Kidney (tissue), 13 donors: ENCODE measurements at regions not wholly inside any gene's neighbourhood (a gene's known extent, or its start where the extent isn't known, plus 50 kb on each side); places are given as distances from the start of the nearest gene placed in this dataset.

Source experiments
- DNase-seq, 5 donors: peaks; one replicate each; pipeline ENCODE4 v3.0.0-alpha.2; 2013 to 2020
- FAIRE-seq: peaks from 2 replicates; lab custom pipeline; 2012; peaks lifted over from hg19 to GRCh38; lab: Jason Lieb, UNC
- H3K27ac ChIP-seq, 2 donors: one replicate each; pipeline ENCODE4 v1.7.0; 2013; ENCODE audit warnings: low read depth in 2 of 2, low read length in 2 of 2, inconsistent platforms in 1 of 2
- H3K27me3 ChIP-seq: one replicate; pipeline ENCODE4 v1.7.1; 2013; ENCODE audit warnings: low read length, inconsistent platforms; ENCODE audit not compliant: control insufficient read depth, insufficient read depth
- H3K36me3 ChIP-seq, 3 donors: one replicate each; pipeline versions ENCODE4 v1.7.0 to v1.7.1; 2013; ENCODE audit warnings: low read length in 3 of 3, control low read depth in 1 of 3, inconsistent platforms in 1 of 3; ENCODE audit not compliant: insufficient read depth in 3 of 3, control insufficient read depth in 2 of 3
- H3K4me1 ChIP-seq, 3 donors: one replicate each; pipeline versions ENCODE4 v1.7.0 to v1.7.1; 2013; ENCODE audit warnings: low read length in 3 of 3, inconsistent platforms in 1 of 3, low read depth in 1 of 3; ENCODE audit not compliant: control insufficient read depth in 2 of 3, insufficient read depth in 2 of 3
- H3K4me3 ChIP-seq, 3 donors: one replicate each; pipeline versions ENCODE4 v1.7.0 to v1.8.1; 2013; ENCODE audit warnings: low read length in 3 of 3, control low read depth in 1 of 3, inconsistent platforms in 1 of 3
- H3K9ac ChIP-seq, 3 donors: one replicate each; pipeline versions ENCODE4 v1.7.0 to v1.7.1; 2013; ENCODE audit warnings: low read length in 3 of 3, control low read depth in 1 of 3, inconsistent platforms in 1 of 3
- H3K9me3 ChIP-seq, 3 donors: one replicate each; pipeline versions ENCODE4 v1.7.0 to v1.7.1; 2013; ENCODE audit warnings: low read length in 3 of 3, control low read depth in 1 of 3, inconsistent platforms in 1 of 3; ENCODE audit not compliant: control insufficient read depth in 2 of 3, insufficient read depth in 1 of 3
- intact Hi-C: fragments of 100-400 bp; cut with DNase I; formaldehyde crosslinking; loops from one replicate; pipeline ENCODE4 v1.11.1; 2022
- TF ChIP-seq, protein P1 (sequence below): IDR thresholded peaks from 3 replicates; pipeline ENCODE4 v1.5.1; 2012; ENCODE audit warnings: mild to moderate bottlenecking, moderate library complexity, borderline replicate concordance; ENCODE audit not compliant: insufficient read depth; ENCODE audit errors: extremely low read depth
- donor health status: control.
- donor health status: control.
- donor health status: control.
- donor health status: control.
- donor health status: control.
- donor health status: DM: yes; HTN: yes; CAD: no.
- donor health status: Normal renal cell carcinoma (clear cell type).

DNA sequence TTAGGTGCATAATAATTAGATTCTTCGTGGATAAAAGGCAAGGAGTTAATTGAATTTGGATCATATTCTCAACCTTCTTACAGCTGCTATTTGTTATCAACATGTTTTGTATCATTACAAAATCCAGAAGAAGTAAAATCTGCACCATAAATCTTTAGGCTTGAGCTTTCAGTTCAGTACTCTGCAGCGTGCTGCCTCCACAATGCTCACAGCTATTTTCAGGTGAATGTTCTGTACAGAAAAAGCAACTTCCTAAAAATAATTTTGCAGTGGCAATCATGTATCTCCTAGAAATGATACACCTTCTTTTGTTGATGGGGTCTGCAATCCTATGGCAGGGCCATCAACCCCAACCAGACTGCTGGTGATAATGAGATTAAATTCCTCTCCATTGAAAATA is 220.9 kb upstream of the CTNNB1 start:
- FAIRE-seq = no peak
- no peaks in the 10 kb centered on the region for H3K9me3 ChIP-seq
- no peak overlapping the region for H3K4me3 ChIP-seq
- intact Hi-C loops = no loop called here
- no peaks in the 10 kb centered on the region for H3K27me3 ChIP-seq
- TF ChIP-seq, protein P1, sequence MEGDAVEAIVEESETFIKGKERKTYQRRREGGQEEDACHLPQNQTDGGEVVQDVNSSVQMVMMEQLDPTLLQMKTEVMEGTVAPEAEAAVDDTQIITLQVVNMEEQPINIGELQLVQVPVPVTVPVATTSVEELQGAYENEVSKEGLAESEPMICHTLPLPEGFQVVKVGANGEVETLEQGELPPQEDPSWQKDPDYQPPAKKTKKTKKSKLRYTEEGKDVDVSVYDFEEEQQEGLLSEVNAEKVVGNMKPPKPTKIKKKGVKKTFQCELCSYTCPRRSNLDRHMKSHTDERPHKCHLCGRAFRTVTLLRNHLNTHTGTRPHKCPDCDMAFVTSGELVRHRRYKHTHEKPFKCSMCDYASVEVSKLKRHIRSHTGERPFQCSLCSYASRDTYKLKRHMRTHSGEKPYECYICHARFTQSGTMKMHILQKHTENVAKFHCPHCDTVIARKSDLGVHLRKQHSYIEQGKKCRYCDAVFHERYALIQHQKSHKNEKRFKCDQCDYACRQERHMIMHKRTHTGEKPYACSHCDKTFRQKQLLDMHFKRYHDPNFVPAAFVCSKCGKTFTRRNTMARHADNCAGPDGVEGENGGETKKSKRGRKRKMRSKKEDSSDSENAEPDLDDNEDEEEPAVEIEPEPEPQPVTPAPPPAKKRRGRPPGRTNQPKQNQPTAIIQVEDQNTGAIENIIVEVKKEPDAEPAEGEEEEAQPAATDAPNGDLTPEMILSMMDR = no peak
- H3K36me3 ChIP-seq = no peaks in the 10 kb centered on the region
- no peak overlapping the region for H3K9ac ChIP-seq
- no peak for DNase-seq
- H3K27ac ChIP-seq = no peak overlapping the region
- H3K4me1 ChIP-seq = no peaks in the 10 kb centered on the region

DNA sequence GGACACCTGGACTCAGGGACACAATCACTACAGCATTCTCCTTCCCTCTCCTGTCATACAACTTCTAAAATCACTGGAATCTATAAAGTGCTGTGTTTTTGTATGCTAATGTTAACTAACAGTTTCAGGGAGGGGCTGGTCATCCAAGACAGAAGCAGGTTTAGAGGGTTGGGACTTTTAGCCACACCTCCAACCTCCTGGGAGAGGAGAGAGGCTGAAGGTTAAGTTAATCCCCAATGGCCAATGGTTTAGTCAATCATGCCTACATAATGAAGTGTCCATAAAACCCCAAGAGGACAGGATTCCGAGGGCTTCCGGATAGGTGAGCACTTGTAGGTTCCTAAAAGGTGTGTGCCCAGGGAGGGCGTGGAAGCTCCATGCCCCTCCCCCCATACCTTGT is 219.3 kb upstream of the CTNNB1 start:
- H3K27ac ChIP-seq = no peak overlapping the region
- no peaks in the 10 kb centered on the region for H3K27me3 ChIP-seq
- H3K4me1 ChIP-seq = no peaks in the 10 kb centered on the region
- TF ChIP-seq, protein P1 = no peak
- intact Hi-C loops = no loop called here
- no peak overlapping the region for H3K9ac ChIP-seq
- no peak for FAIRE-seq
- H3K36me3 ChIP-seq = no peaks in the 10 kb centered on the region
- DNase-seq = no peak
- H3K9me3 ChIP-seq = no peaks in the 10 kb centered on the region
- no peak overlapping the region for H3K4me3 ChIP-seq

DNA sequence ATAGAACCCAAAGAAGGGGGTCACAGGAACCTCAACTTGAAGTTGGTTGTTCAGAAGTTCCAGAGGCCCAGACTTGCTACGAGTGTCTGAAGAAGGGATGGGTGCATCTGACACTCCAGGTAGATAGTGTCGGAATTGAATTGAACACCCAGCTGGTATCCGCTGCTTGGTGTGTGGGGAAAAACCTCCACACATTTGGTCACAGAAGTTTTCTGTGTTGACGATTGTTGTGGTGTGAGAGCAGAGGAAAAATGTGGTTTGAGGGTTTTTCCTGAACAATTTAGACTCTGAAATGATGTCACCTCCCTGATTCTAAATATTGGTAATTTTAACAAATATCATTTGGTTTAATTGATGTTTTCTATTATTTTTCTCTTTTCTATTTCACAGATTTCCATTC is 218.8 kb upstream of the CTNNB1 start:
- no peaks in the 10 kb centered on the region for H3K27me3 ChIP-seq
- DNase-seq = no peak
- intact Hi-C loops = no loop called here
- no peaks in the 10 kb centered on the region for H3K4me1 ChIP-seq
- no peak overlapping the region for H3K4me3 ChIP-seq
- H3K9me3 ChIP-seq = no peaks in the 10 kb centered on the region
- no peak overlapping the region for H3K27ac ChIP-seq
- no peaks in the 10 kb centered on the region for H3K36me3 ChIP-seq
- no peak for FAIRE-seq
- H3K9ac ChIP-seq = no peak overlapping the region
- TF ChIP-seq, protein P1 = no peak

DNA sequence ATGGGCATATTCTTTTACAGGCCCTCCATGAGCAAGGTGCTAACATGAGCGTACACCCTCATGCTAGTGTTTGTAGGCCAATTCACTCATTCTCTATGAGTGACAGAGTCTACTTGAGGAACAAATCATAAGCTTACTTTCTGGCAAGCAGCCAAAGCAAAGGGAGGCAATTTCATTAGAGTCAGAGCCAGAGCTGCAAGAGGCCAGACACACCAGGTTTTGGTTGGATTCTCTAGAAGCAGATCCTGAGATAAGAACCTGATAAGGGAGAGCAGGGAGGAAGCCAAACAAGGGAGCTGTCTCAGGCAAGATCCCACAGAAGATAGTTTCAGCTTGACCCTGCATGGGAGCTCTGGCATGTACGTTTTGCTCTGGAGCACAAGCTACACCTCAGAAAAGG is 214.1 kb upstream of the CTNNB1 start:
- Histone ChIP-seq H3K27ac (no peak overlapping the region), H3K36me3 (no peaks in the 10 kb centered on the region), H3K9ac (no peak overlapping the region), H3K27me3 (no peaks in the 10 kb centered on the region), H3K4me3 (no peak overlapping the region), H3K9me3 (no peaks in the 10 kb centered on the region), H3K4me1 (no peaks in the 10 kb centered on the region)
- TF ChIP-seq, protein P1 = no peak
- intact Hi-C loops = no loop called here
- DNase-seq = peak in 1 of 5 donors; percentile 13
- FAIRE-seq = no peak
